ENCODE measurements at regions not wholly inside any gene's neighbourhood (a gene's known extent, or its start where the extent isn't known, plus 50 kb on each side); places are given as distances from the start of the nearest gene placed in this dataset.
"Not testable (repeated sequence)": the region's sequence is repeated elsewhere in the genome, so short reads cannot be mapped to it uniquely, and the experiment has no call there.

- TF ChIP-seq CTCF (IDR thresholded peaks at IDR 0.05; ENCODE audit: low read depth, low read length, missing control alignments), result no peak
- no peak for DNase-seq (ENCODE audit: extremely low read depth, low read depth)
- H3K4me3 ChIP-seq (replicated peaks; ENCODE audit: low read depth, low read length), result no peak overlapping the region
Observed at GRCh38 chr4:7137326-7138200, 54.8 kb upstream of the SORCS2 start.

- no peak overlapping the region for H3K4me3 ChIP-seq (replicated peaks; ENCODE audit: low read depth, low read length)
- TF ChIP-seq CTCF (IDR thresholded peaks at IDR 0.05; ENCODE audit: low read depth, low read length, missing control alignments), result no peak
- DNase-seq (ENCODE audit: extremely low read depth, low read depth), result no peak
Observed at GRCh38 chr4:7136351-7136750, 56.0 kb upstream of the SORCS2 start.

GRCh38 chr4:7135389-7135746, 57.0 kb upstream of the SORCS2 start:
- H3K4me3 ChIP-seq (replicated peaks; ENCODE audit: low read depth, low read length), result no peak overlapping the region
- DNase-seq (ENCODE audit: extremely low read depth, low read depth), result no peak
- no peak for TF ChIP-seq CTCF (IDR thresholded peaks at IDR 0.05; ENCODE audit: low read depth, low read length, missing control alignments)

GRCh38 chr4:7134737-7135388, 57.5 kb upstream of the SORCS2 start:
- no peak for TF ChIP-seq CTCF (IDR thresholded peaks at IDR 0.05; ENCODE audit: low read depth, low read length, missing control alignments)

GRCh38 chr4:7133818-7134650, 58.3 kb upstream of the SORCS2 start:
- not testable (repeated sequence) for DNase-seq (ENCODE audit: extremely low read depth, low read depth); H3K4me3 ChIP-seq (replicated peaks; ENCODE audit: low read depth, low read length)

More at GRCh38 chr4:7134737-7135388, 57.5 kb upstream of the SORCS2 start:
- DNase-seq (ENCODE audit: extremely low read depth, low read depth), result peak; percentile 75
- H3K4me3 ChIP-seq (replicated peaks; ENCODE audit: low read depth, low read length), result no peak overlapping the region

- TF ChIP-seq CTCF (IDR thresholded peaks at IDR 0.05; ENCODE audit: low read depth, low read length, missing control alignments), result no peak
- DNase-seq (ENCODE audit: extremely low read depth, low read depth), result peak; percentile 73
Observed at GRCh38 chr4:7132730-7133582, 59.4 kb upstream of the SORCS2 start.

More at GRCh38 chr4:7132730-7133582, 59.4 kb upstream of the SORCS2 start:
- H3K4me3 ChIP-seq (replicated peaks; ENCODE audit: low read depth, low read length), result no peak overlapping the region

Measured in HFF-Myc (cell line).